HUES6 (cell line): ENCODE measurements at regions not wholly inside any gene's neighbourhood (a gene's known extent, or its start where the extent isn't known, plus 50 kb on each side); places are given as distances from the start of the nearest gene placed in this dataset.

Source experiments
- H3K27ac ChIP-seq: 2 replicates; pipeline ENCODE4 v1.7.0; 2013; ENCODE audit warnings: low read depth, mild to moderate bottlenecking, low read length, inconsistent platforms
- H3K27me3 ChIP-seq: 2 replicates; pipeline ENCODE4 v1.6.1; 2013; ENCODE audit warnings: low read length; ENCODE audit not compliant: control insufficient read depth, insufficient read depth
- H3K36me3 ChIP-seq: 2 replicates; pipeline ENCODE4 v1.6.1; 2013; ENCODE audit warnings: low read length; ENCODE audit not compliant: control insufficient read depth, insufficient read depth
- H3K4me1 ChIP-seq: 2 replicates; pipeline ENCODE4 v1.6.1; 2013; ENCODE audit warnings: low read length; ENCODE audit not compliant: control insufficient read depth, insufficient read depth
- H3K4me3 ChIP-seq: 2 replicates; pipeline ENCODE4 v1.5.1; 2013; ENCODE audit warnings: low read depth, low read length
- H3K9ac ChIP-seq: one replicate; pipeline ENCODE4 v1.6.1; 2013; ENCODE audit warnings: mild to moderate bottlenecking, low read length
- H3K9me3 ChIP-seq: 2 replicates; pipeline ENCODE4 v1.6.1; 2013; ENCODE audit warnings: low read depth, low read length; ENCODE audit not compliant: control insufficient read depth, insufficient read depth

DNA sequence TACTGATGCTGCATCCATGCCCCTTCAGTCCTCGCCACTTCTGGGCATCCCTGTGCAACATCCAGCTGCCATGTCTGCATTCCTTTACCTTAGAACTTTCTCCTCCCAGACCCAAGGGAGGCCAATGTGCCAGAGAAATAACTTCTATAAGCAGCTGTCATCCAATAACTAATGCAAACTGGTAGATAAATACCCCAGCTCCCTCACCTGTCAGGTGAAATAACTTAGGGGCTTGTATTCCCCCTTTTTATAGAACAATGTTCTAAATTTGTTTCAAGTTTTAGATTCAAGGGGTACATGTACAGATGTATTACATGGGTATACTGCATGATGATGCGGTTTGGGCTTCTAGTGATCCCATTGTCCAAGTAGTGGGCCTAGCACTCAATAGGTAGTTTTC is 880.1 kb downstream of the UQCRFS1 start:
- Histone ChIP-seq H3K4me3 (no peak overlapping the region), H3K27me3 (no peaks in the 10 kb centered on the region), H3K36me3 (no peaks in the 10 kb centered on the region), H3K9me3 (peaks cover 14% of the 10 kb centered on the region), H3K27ac (no peak overlapping the region), H3K4me1 (no peaks in the 10 kb centered on the region), H3K9ac (no peak overlapping the region)

DNA sequence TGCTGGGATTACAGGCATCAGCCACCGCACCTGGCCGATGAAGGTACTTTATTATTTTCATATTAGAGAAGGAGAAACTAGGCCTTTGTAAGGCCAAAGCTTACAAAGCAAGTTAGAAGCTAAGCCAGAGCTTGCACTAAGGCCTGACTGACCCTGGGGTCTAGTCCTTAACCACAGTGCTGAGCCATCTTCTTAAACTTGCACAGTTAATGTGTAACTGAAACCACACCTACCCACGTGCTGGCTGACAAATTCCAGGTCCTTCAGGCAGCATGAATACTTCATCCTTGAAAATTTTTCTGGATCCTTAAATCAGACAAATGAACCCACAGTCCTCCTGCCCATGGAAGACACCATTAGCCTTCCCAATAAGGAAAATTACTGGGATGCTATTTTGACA is 880.6 kb downstream of the UQCRFS1 start:
- Histone ChIP-seq H3K36me3 (no peaks in the 10 kb centered on the region), H3K9me3 (peaks cover 14% of the 10 kb centered on the region), H3K27me3 (no peaks in the 10 kb centered on the region), H3K27ac (no peak overlapping the region), H3K4me1 (no peaks in the 10 kb centered on the region), H3K9ac (no peak overlapping the region), H3K4me3 (no peak overlapping the region)

- no peak overlapping the region for H3K9ac ChIP-seq
- no peaks in the 10 kb centered on the region for H3K27me3 ChIP-seq
- no peaks in the 10 kb centered on the region for H3K36me3 ChIP-seq
- no peak overlapping the region for H3K27ac ChIP-seq
- no peaks in the 10 kb centered on the region for H3K4me1 ChIP-seq
- H3K4me3 ChIP-seq = no peak overlapping the region
- peaks cover 14% of the 10 kb centered on the region for H3K9me3 ChIP-seq
These were observed 881.4 kb downstream of the UQCRFS1 start for GRCh38 chr19:28331596-28331995.

DNA sequence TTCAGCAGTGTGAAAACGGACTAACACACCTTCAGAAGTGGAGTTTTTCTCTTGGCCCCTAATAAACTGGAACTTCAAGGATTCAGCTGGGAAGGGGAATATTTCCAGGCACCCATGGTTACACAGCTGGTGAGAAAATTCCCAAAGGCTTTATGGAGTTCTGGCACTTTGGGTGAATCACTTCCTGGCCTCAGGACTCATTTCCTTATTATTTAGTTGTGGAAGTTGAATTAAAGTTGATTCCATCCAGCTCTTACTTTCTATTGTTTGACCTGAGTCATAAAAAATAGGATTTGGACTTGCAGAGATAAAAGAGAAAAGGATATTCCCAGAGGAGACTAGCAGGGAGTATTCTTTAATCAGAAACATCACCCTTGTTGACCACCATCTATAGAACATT is 882.1 kb downstream of the UQCRFS1 start:
- no peak overlapping the region for H3K27ac ChIP-seq
- no peaks in the 10 kb centered on the region for H3K27me3 ChIP-seq
- H3K9ac ChIP-seq = no peak overlapping the region
- no peaks in the 10 kb centered on the region for H3K4me1 ChIP-seq
- no peaks in the 10 kb centered on the region for H3K36me3 ChIP-seq
- H3K9me3 ChIP-seq = peaks cover 14% of the 10 kb centered on the region
- no peak overlapping the region for H3K4me3 ChIP-seq

DNA sequence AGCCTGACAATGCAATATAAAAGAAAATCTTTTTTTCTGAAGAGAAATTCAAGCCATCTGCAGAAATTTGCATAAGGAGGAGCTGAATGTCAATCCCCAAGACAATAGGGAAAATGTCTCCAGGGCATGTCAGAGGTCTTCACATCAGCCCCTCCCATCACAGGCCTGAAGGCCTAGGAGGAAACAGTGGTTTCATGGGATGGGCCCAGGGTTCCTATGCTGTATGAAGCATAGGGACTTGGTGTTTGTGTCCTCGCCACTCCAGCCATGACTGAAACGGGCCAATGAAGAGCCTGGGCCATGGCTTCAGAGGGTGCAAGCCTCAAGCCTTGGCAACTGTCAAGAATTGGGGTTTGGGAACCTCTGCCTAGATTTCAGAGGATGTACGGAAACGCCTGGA is 883.5 kb downstream of the UQCRFS1 start:
- no peak overlapping the region for H3K9ac ChIP-seq
- H3K27ac ChIP-seq = no peak overlapping the region
- H3K4me3 ChIP-seq = no peak overlapping the region
- H3K36me3 ChIP-seq = no peaks in the 10 kb centered on the region
- no peaks in the 10 kb centered on the region for H3K27me3 ChIP-seq
- peaks cover 6% of the 10 kb centered on the region for H3K4me1 ChIP-seq
- H3K9me3 ChIP-seq = peaks cover 14% of the 10 kb centered on the region

DNA sequence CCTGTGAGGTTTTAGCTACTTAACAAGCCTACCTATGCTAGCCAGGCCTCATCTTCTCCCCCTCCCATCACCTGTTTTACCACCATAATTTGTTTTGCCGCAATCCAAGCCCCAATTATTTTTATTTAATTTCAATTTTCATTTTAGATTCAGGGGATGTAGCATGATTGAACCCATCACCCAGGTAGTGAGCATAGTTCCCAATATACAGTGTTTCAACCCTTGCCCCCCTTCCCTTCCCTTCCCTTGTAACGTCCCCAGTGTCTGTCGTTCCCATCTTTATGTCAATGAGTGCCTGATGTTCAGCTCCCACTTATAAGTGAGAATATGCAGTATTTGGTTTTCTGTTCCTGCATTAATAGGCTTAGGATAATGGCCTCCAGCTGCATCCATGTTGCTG is 885.0 kb downstream of the UQCRFS1 start:
- no peaks in the 10 kb centered on the region for H3K27me3 ChIP-seq
- no peak overlapping the region for H3K4me3 ChIP-seq
- peaks cover 14% of the 10 kb centered on the region for H3K9me3 ChIP-seq
- H3K9ac ChIP-seq = no peak overlapping the region
- H3K27ac ChIP-seq = no peak overlapping the region
- H3K4me1 ChIP-seq = peaks cover 14% of the 10 kb centered on the region
- H3K36me3 ChIP-seq = no peaks in the 10 kb centered on the region

DNA sequence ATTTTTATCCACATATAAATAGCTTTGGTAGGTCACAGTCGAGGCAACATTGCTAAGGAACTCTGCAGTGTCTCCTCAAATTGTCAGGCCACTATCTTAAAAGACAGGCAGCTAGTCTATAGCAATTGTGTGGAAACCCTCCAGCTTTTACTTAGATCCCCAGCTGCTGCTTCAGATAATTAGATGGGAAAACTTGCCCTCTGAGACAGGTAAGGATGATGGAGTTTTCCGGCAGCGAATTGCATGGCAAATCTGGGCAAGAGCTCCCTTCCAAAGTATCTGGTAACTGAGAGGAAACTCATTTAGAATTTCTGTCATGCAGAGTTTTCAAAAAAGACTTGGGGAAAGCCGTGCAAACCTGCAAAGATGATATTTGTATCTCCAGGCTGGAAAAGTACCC is 886.2 kb downstream of the UQCRFS1 start:
- peaks cover 14% of the 10 kb centered on the region for H3K4me1 ChIP-seq
- no peak overlapping the region for H3K4me3 ChIP-seq
- H3K9ac ChIP-seq = no peak overlapping the region
- H3K27me3 ChIP-seq = no peaks in the 10 kb centered on the region
- H3K27ac ChIP-seq = no peak overlapping the region
- H3K36me3 ChIP-seq = no peaks in the 10 kb centered on the region
- H3K9me3 ChIP-seq = peaks cover 14% of the 10 kb centered on the region

- H3K36me3 ChIP-seq = no peaks in the 10 kb centered on the region
- H3K9me3 ChIP-seq = peaks cover 8% of the 10 kb centered on the region; the same call in 1 of the 2 replicates
- H3K4me1 ChIP-seq = peaks cover 14% of the 10 kb centered on the region
- no peak overlapping the region for H3K9ac ChIP-seq
- no peaks in the 10 kb centered on the region for H3K27me3 ChIP-seq
- H3K4me3 ChIP-seq = no peak overlapping the region
- no peak overlapping the region for H3K27ac ChIP-seq
These were observed 888.5 kb downstream of the UQCRFS1 start for GRCh38 chr19:28324275-28325060.

DNA sequence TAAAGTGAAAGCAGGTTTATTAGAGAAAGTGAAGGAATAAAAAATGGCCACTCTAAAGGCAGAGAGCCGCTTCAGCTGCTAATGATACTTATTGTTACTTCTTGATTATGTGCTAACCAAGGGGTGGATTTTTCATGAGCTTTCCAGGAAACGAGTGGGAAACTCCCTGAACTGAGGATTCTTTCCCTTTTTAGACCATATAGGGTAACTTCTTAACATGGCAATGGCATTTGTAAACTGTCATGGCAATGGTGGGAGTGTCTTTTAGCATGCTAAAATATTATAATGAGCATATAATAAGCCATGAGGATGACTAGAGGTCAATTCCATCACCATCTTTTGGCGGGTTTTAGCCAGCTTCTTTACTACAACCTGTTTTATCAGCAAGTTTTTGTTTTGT is 890.0 kb downstream of the UQCRFS1 start:
- Histone ChIP-seq H3K36me3 (no peaks in the 10 kb centered on the region), H3K27ac (no peak overlapping the region), H3K4me3 (no peak overlapping the region), H3K27me3 (no peaks in the 10 kb centered on the region), H3K9me3 (0 out of 2 replicates have a peak, but pooled peaks cover under 1% of the 10 kb centered on the region), H3K4me1 (peaks cover 14% of the 10 kb centered on the region), H3K9ac (no peak overlapping the region)

- H3K36me3 ChIP-seq = no peaks in the 10 kb centered on the region
- no peak overlapping the region for H3K9ac ChIP-seq
- H3K27ac ChIP-seq = no peak overlapping the region
- no peak overlapping the region for H3K4me3 ChIP-seq
- no peaks in the 10 kb centered on the region for H3K9me3 ChIP-seq
- no peaks in the 10 kb centered on the region for H3K27me3 ChIP-seq
- peaks cover 14% of the 10 kb centered on the region for H3K4me1 ChIP-seq
These were observed 890.5 kb downstream of the UQCRFS1 start for GRCh38 chr19:28322491-28322890.

DNA sequence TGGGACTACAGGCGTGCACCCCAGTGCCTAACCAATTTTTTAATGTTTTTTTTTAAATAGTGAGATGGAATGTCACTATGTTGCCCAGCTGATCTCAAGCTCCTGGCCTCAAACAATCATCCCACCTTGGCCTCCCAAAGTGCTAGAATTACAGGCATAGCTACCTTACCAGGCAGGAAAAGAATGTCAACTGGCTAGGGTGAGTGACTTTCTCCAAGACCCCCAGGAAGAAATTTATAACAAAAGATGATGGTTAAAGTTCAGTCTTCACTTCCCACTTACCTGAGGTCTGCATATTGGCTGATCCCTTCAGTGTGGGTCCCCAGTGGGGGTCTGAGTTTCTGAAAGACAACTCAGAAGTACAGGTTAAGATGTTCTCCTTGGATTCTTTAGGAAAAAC is 893.0 kb downstream of the UQCRFS1 start:
- H3K4me3 ChIP-seq = no peak overlapping the region
- no peak overlapping the region for H3K27ac ChIP-seq
- peaks cover 13% of the 10 kb centered on the region for H3K4me1 ChIP-seq
- no peak overlapping the region for H3K9ac ChIP-seq
- no peaks in the 10 kb centered on the region for H3K9me3 ChIP-seq
- no peaks in the 10 kb centered on the region for H3K36me3 ChIP-seq
- no peaks in the 10 kb centered on the region for H3K27me3 ChIP-seq
